Small intestine (tissue), 7 donors: ENCODE measurements at regions not wholly inside any gene's neighbourhood (a gene's known extent, or its start where the extent isn't known, plus 50 kb on each side); places are given as distances from the start of the nearest gene placed in this dataset.
A peak's percentile ranks its signal among the peaks of the same experiment; 100 is the strongest.
"Not testable (repeated sequence)": the region's sequence is repeated elsewhere in the genome, so short reads cannot be mapped to it uniquely, and the experiment has no call there.

Experiments used
- DNase-seq, 2 donors: peaks; one replicate each; pipeline versions ENCODE4 v3.0.0 to v3.0.0-alpha.2; 2013
- FAIRE-seq: peaks from 2 replicates; lab custom pipeline; 2012; peaks lifted over from hg19 to GRCh38; lab: Jason Lieb, UNC
- H3K27ac ChIP-seq, 3 donors: one replicate each; pipeline ENCODE4 v1.5.1; 2013; ENCODE audit warnings: low read length in 2 of 3, mild to moderate bottlenecking in 2 of 3, control low read depth in 1 of 3, inconsistent platforms in 1 of 3, low read depth in 1 of 3, moderate library complexity in 1 of 3
- H3K27me3 ChIP-seq, 3 donors: one replicate each; pipeline ENCODE4 v1.6.1; 2013; ENCODE audit warnings: low read length in 3 of 3, inconsistent platforms in 1 of 3; ENCODE audit not compliant: control insufficient read depth in 3 of 3, insufficient read depth in 3 of 3
- H3K36me3 ChIP-seq, 3 donors: one replicate each; pipeline ENCODE4 v1.6.1; 2013; ENCODE audit warnings: low read length in 3 of 3, inconsistent platforms in 1 of 3, low read depth in 1 of 3, mild to moderate bottlenecking in 1 of 3, moderate library complexity in 1 of 3; ENCODE audit not compliant: control insufficient read depth in 3 of 3, insufficient read depth in 2 of 3
- H3K4me1 ChIP-seq, 3 donors: one replicate each; pipeline ENCODE4 v1.6.1; 2013; ENCODE audit warnings: low read length in 2 of 3, inconsistent platforms in 1 of 3, low read depth in 1 of 3, mild to moderate bottlenecking in 1 of 3, moderate library complexity in 1 of 3; ENCODE audit not compliant: control insufficient read depth in 3 of 3, insufficient read depth in 2 of 3
- H3K4me3 ChIP-seq, 3 donors: one replicate each; pipeline ENCODE4 v1.5.1; 2013; ENCODE audit warnings: low read length in 3 of 3, control low read depth in 1 of 3, inconsistent platforms in 1 of 3, low read depth in 1 of 3, mild to moderate bottlenecking in 1 of 3, moderate library complexity in 1 of 3
- H3K9me3 ChIP-seq, 2 donors: one replicate each; pipeline ENCODE4 v1.6.1; 2013; ENCODE audit warnings: low read depth in 1 of 2, low read length in 1 of 2; ENCODE audit not compliant: control insufficient read depth in 2 of 2, insufficient read depth in 1 of 2
- WGBS, 3 donors: extraction: QIAGEN DNeasy Blood & Tissue Kit; methylation state at CpG; one replicate each; pipeline ENCODE4 v1.1.7; 2013; 5-methylcytosine and 5-hydroxymethylcytosine counted together
- donor health status: healthy with polysubstance abuse.
- donor health status: control.
- donor health status: control.
- donor health status: Bipolar disorder and iron deficiency.
- donor health status: healthy.

- Histone ChIP-seq H3K36me3 (no peaks in the 10 kb centered on the region), H3K4me1 (no peaks in the 10 kb centered on the region), H3K9me3 (no peaks in the 10 kb centered on the region), H3K27me3 (no peaks in the 10 kb centered on the region), H3K27ac (no peak overlapping the region), H3K4me3 (no peak overlapping the region)
- FAIRE-seq (no peak), DNase-seq (no peak)
- 45 to 74% (median 59%) methylated on average over 4 of the region's 4 CpGs for WGBS, 3 donors
Observed at GRCh38 chr3:18177271-18177670, 247.9 kb downstream of the SATB1 start.

- not testable (repeated sequence) for H3K27ac ChIP-seq, H3K27me3 ChIP-seq, H3K4me3 ChIP-seq, H3K4me1 ChIP-seq, H3K36me3 ChIP-seq, DNase-seq, FAIRE-seq, H3K9me3 ChIP-seq
- 61 to 72% (median 65%) methylated on average over 5 of the region's 5 CpGs for WGBS, 3 donors
Observed at GRCh38 chr3:18173891-18174290, 251.2 kb downstream of the SATB1 start.

GRCh38 chr3:18159681-18160080, 265.5 kb downstream of the SATB1 start:
- no peaks in the 10 kb centered on the region for H3K36me3 ChIP-seq
- H3K4me1 ChIP-seq: no peaks in the 10 kb centered on the region
- DNase-seq (no peak), FAIRE-seq (no peak)
- 72 to 89% (median 76%) methylated on average over 1 of the region's 1 CpG for WGBS, 3 donors
- no peaks in the 10 kb centered on the region for H3K27me3 ChIP-seq
- no peaks in the 10 kb centered on the region for H3K9me3 ChIP-seq
- H3K4me3 ChIP-seq: no peak overlapping the region
- no peak overlapping the region for H3K27ac ChIP-seq

- Histone ChIP-seq H3K36me3 (no peaks in the 10 kb centered on the region), H3K27ac (peak overlapping the region in 1 of 3 donors; percentile 13), H3K4me3 (no peak overlapping the region), H3K4me1 (peaks cover 0 to 4% (median 0%) of the 10 kb centered on the region in 3 donors), H3K9me3 (no peaks in the 10 kb centered on the region), H3K27me3 (peaks cover 0 to 2% (median 0%) of the 10 kb centered on the region in 3 donors)
- FAIRE-seq: no peak
- 7 to 33% (median 9%) methylated on average over 3 of the region's 3 CpGs for WGBS, 3 donors
- DNase-seq: peak; percentile 87 to 98
Observed at GRCh38 chr3:18153571-18154173, 271.5 kb downstream of the SATB1 start.

GRCh38 chr3:18151199-18151598, 273.9 kb downstream of the SATB1 start:
- Histone ChIP-seq H3K4me3 (no peak overlapping the region), H3K9me3 (no peaks in the 10 kb centered on the region), H3K27me3 (peaks cover 0 to 2% (median 0%) of the 10 kb centered on the region in 3 donors), H3K27ac (no peak overlapping the region), H3K4me1 (peaks cover 0 to 4% (median 0%) of the 10 kb centered on the region in 3 donors), H3K36me3 (no peaks in the 10 kb centered on the region)
- FAIRE-seq: no peak
- whole genome bisulfite sequencing, 3 donors: 85 to 92% (median 89%) methylated on average over 3 of the region's 3 CpGs
- DNase-seq: no peak

GRCh38 chr3:18149935-18150334, 275.2 kb downstream of the SATB1 start:
- Histone ChIP-seq H3K27ac (no peak overlapping the region), H3K4me1 (peaks cover 0 to 4% (median 0%) of the 10 kb centered on the region in 3 donors), H3K27me3 (peaks cover 0 to 2% (median 0%) of the 10 kb centered on the region in 3 donors), H3K36me3 (no peaks in the 10 kb centered on the region), H3K4me3 (no peak overlapping the region), H3K9me3 (no peaks in the 10 kb centered on the region)
- no peak for DNase-seq
- 79 to 91% (median 89%) methylated on average over 4 of the region's 4 CpGs for WGBS, 3 donors
- no peak for FAIRE-seq

DNA sequence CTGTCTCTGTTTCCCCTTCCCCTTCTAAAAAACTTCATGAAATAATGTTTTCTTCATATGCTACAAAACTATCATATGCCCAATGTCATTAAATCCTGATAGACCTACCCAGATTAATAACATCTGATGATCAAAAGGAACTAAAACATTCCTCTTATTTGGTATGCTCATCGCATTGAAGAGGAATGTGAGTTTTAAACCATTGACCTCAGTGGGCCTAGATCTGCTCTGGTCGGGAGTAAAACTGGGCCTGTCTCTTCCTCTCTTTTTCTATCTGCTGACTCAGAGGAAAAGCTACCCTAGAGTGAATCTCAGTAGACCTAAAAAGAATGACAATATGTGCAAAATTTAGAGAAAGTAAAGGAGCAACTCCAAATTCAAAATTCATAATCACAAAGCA, 275.8 kb downstream of the SATB1 start:
- DNase-seq (no peak), FAIRE-seq (no peak)
- Histone ChIP-seq H3K4me3 (no peak overlapping the region), H3K27ac (no peak overlapping the region), H3K36me3 (no peaks in the 10 kb centered on the region), H3K4me1 (peaks cover 0 to 4% (median 0%) of the 10 kb centered on the region in 3 donors), H3K27me3 (peaks cover 0 to 2% (median 0%) of the 10 kb centered on the region in 3 donors), H3K9me3 (no peaks in the 10 kb centered on the region)
- WGBS, 3 donors: 84 to 96% (median 88%) methylated on average over 2 of the region's 2 CpGs

- no peaks in the 10 kb centered on the region for H3K4me1 ChIP-seq
- no peak overlapping the region for H3K27ac ChIP-seq
- no peaks in the 10 kb centered on the region for H3K27me3 ChIP-seq
- H3K36me3 ChIP-seq: no peaks in the 10 kb centered on the region
- no peak overlapping the region for H3K4me3 ChIP-seq
- DNase-seq: no peak
- no peak for FAIRE-seq
- no peaks in the 10 kb centered on the region for H3K9me3 ChIP-seq
Observed at GRCh38 chr3:18144571-18144970, 280.6 kb downstream of the SATB1 start.

- no peak overlapping the region for H3K4me3 ChIP-seq
- no peak for FAIRE-seq
- no peak for DNase-seq
- no peaks in the 10 kb centered on the region for H3K27me3 ChIP-seq
- no peaks in the 10 kb centered on the region for H3K4me1 ChIP-seq
- no peaks in the 10 kb centered on the region for H3K36me3 ChIP-seq
- H3K9me3 ChIP-seq: no peaks in the 10 kb centered on the region
- WGBS, 3 donors: 74 to 82% (median 75%) methylated on average over 6 of the region's 6 CpGs
- no peak overlapping the region for H3K27ac ChIP-seq
Observed at GRCh38 chr3:18143258-18143780, 281.8 kb downstream of the SATB1 start.
